HCT116 (cell line): ENCODE measurements at regions not wholly inside any gene's neighbourhood (a gene's known extent, or its start where the extent isn't known, plus 50 kb on each side); places are given as distances from the start of the nearest gene placed in this dataset.

ENCODE experiments used
- CEBPB ChIP-seq: IDR thresholded peaks from 2 replicates; pipeline ENCODE4 v1.6.1; 2012; ENCODE audit warnings: low read depth
- CTCF ChIP-seq, 3 experiments: fragments of 200-600 bp in 1 of 3; sonication (generic) in 1 of 3; IDR thresholded peaks in 2 of 3; conservative IDR thresholded peaks in 1 of 3; 2 replicates each; pipeline ENCODE4 v1.5.1; 2012 to 2017; ENCODE audit warnings: low read depth in 2 of 3, low read length in 2 of 3, antibody characterized with exemption in 1 of 3, borderline replicate concordance in 1 of 3, control low read depth in 1 of 3, mild to moderate bottlenecking in 1 of 3, mixed read lengths in 1 of 3, mixed run types in 1 of 3, moderate library complexity in 1 of 3; ENCODE audit not compliant: insufficient read depth in 1 of 3
- EGR1 ChIP-seq: IDR thresholded peaks from 2 replicates; pipeline ENCODE4 v1.6.1; 2012; ENCODE audit warnings: low read depth
- POLR2A ChIP-seq: IDR thresholded peaks from 2 replicates; pipeline ENCODE4 v1.7.0; 2011; ENCODE audit warnings: borderline replicate concordance; ENCODE audit not compliant: insufficient read depth, insufficient read length; ENCODE audit errors: extremely low read depth
- POLR2AphosphoS5 ChIP-seq: IDR thresholded peaks from 2 replicates; pipeline ENCODE4 v1.6.1; 2011; ENCODE audit warnings: mild to moderate bottlenecking, low read depth, low read length, moderate library complexity
- SIN3A ChIP-seq: IDR thresholded peaks from 2 replicates; pipeline ENCODE4 v1.6.1; 2012; ENCODE audit warnings: low read depth
- SP1 ChIP-seq: IDR thresholded peaks from 2 replicates; pipeline ENCODE4 v1.6.1; 2012; ENCODE audit warnings: low read depth
- TCF7L2 ChIP-seq: IDR thresholded peaks from 2 replicates; pipeline ENCODE4 v1.7.0; 2011; ENCODE audit warnings: borderline replicate concordance, inconsistent platforms; ENCODE audit not compliant: insufficient read depth, insufficient read length; ENCODE audit errors: extremely low read depth
- ZFX ChIP-seq: fragments of 450-650 bp; IDR thresholded peaks from 2 replicates; pipeline ENCODE4 v1.6.1; 2017
- TF ChIP-seq, protein P1 (sequence below): IDR thresholded peaks from 2 replicates; pipeline ENCODE4 v1.6.1; 2012

- TF ChIP-seq, protein P1, sequence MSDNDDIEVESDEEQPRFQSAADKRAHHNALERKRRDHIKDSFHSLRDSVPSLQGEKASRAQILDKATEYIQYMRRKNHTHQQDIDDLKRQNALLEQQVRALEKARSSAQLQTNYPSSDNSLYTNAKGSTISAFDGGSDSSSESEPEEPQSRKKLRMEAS: no peak
- TF ChIP-seq SP1 (no peak), ZFX (no peak), POLR2A (no peak), CTCF (IDR thresholded peaks at IDR 0.05 in 2 of 3, conservative IDR thresholded peaks at IDR 0.05 in 1 of 3; ENCODE audit: borderline replicate concordance in 1 of 3, insufficient read depth in 1 of 3, low read depth in 2 of 3, low read length in 2 of 3) (no peak), EGR1 (no peak), POLR2AphosphoS5 (no peak), TCF7L2 (no peak), CEBPB (no peak), SIN3A (no peak)
Observed at GRCh38 chr6:54617730-54618129, 228.8 kb upstream of the FAM83B start.
